Left ventricle myocardium inferior (tissue), 1 donor: ENCODE measurements at regions not wholly inside any gene's neighbourhood (a gene's known extent, or its start where the extent isn't known, plus 50 kb on each side); places are given as distances from the start of the nearest gene placed in this dataset.

Experiments used
- DNase-seq: peaks from one replicate; pipeline ENCODE4 v3.0.0-alpha.2; 2020
- H3K27ac ChIP-seq: fragments of 200-600 bp; replicated peaks from 2 replicates; pipeline ENCODE4 v1.8.0; 2021
- H3K27me3 ChIP-seq: fragments of 200-600 bp; 2 replicates; pipeline ENCODE4 v1.8.0; 2021; ENCODE audit warnings: low read depth
- H3K36me3 ChIP-seq: fragments of 200-600 bp; 2 replicates; pipeline ENCODE4 v1.8.0; 2021
- H3K4me1 ChIP-seq: fragments of 200-600 bp; 2 replicates; pipeline ENCODE4 v1.8.0; 2021
- H3K4me3 ChIP-seq: fragments of 200-600 bp; 2 replicates; pipeline ENCODE4 v1.8.0; 2021; ENCODE audit warnings: mild to moderate bottlenecking, moderate library complexity
- H3K9me3 ChIP-seq: fragments of 200-600 bp; replicated peaks from 2 replicates; pipeline ENCODE4 v1.8.0; 2021
- intact Hi-C: fragments of 100-400 bp; cut with micrococcal nuclease; formaldehyde crosslinking; loops from one replicate; pipeline ENCODE4 v1.11.0; 2022
- TF ChIP-seq, protein P1 (sequence below): fragments of 200-600 bp; IDR thresholded peaks from 2 replicates; pipeline ENCODE4 v1.8.0; 2021; ENCODE audit warnings: antibody characterized with exemption, mild to moderate bottlenecking, borderline replicate concordance
- donor health status: DM: no; HTN: yes; CAD: no; lungs with severe emphysema.

- H3K27ac ChIP-seq: no peak overlapping the region
- no peaks in the 10 kb centered on the region for H3K9me3 ChIP-seq
- H3K4me3 ChIP-seq: no peak overlapping the region
- no peaks in the 10 kb centered on the region for H3K4me1 ChIP-seq
- DNase-seq: no peak
- TF ChIP-seq, protein P1, sequence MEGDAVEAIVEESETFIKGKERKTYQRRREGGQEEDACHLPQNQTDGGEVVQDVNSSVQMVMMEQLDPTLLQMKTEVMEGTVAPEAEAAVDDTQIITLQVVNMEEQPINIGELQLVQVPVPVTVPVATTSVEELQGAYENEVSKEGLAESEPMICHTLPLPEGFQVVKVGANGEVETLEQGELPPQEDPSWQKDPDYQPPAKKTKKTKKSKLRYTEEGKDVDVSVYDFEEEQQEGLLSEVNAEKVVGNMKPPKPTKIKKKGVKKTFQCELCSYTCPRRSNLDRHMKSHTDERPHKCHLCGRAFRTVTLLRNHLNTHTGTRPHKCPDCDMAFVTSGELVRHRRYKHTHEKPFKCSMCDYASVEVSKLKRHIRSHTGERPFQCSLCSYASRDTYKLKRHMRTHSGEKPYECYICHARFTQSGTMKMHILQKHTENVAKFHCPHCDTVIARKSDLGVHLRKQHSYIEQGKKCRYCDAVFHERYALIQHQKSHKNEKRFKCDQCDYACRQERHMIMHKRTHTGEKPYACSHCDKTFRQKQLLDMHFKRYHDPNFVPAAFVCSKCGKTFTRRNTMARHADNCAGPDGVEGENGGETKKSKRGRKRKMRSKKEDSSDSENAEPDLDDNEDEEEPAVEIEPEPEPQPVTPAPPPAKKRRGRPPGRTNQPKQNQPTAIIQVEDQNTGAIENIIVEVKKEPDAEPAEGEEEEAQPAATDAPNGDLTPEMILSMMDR: no peak
- H3K36me3 ChIP-seq: no peaks in the 10 kb centered on the region
- H3K27me3 ChIP-seq: no peaks in the 10 kb centered on the region
- intact Hi-C loops: no loop called here
Measured at GRCh38 chr7:20980232-20980631, 193.5 kb upstream of the SP8 start.

- no peaks in the 10 kb centered on the region for H3K27me3 ChIP-seq
- no peaks in the 10 kb centered on the region for H3K9me3 ChIP-seq
- intact Hi-C loops: no loop called here
- TF ChIP-seq, protein P1: no peak
- no peak overlapping the region for H3K4me3 ChIP-seq
- no peak for DNase-seq
- H3K27ac ChIP-seq: no peak overlapping the region
- H3K4me1 ChIP-seq: no peaks in the 10 kb centered on the region
- no peaks in the 10 kb centered on the region for H3K36me3 ChIP-seq
Measured at GRCh38 chr7:20980668-20981264, 194.1 kb upstream of the SP8 start.

GRCh38 chr7:20988340-20988739 lies 201.7 kb upstream of the SP8 start:
- DNase-seq: no peak
- no peaks in the 10 kb centered on the region for H3K4me1 ChIP-seq
- H3K27me3 ChIP-seq: no peaks in the 10 kb centered on the region
- no peak overlapping the region for H3K27ac ChIP-seq
- H3K9me3 ChIP-seq: peaks cover 13% of the 10 kb centered on the region
- H3K4me3 ChIP-seq: no peak overlapping the region
- no peaks in the 10 kb centered on the region for H3K36me3 ChIP-seq
- intact Hi-C loops: no loop called here
- TF ChIP-seq, protein P1: no peak

- no peak for DNase-seq
- Histone ChIP-seq H3K27me3 (no peaks in the 10 kb centered on the region), H3K36me3 (no peaks in the 10 kb centered on the region), H3K4me3 (no peak overlapping the region), H3K4me1 (no peaks in the 10 kb centered on the region), H3K9me3 (peaks cover 34% of the 10 kb centered on the region), H3K27ac (no peak overlapping the region)
- TF ChIP-seq, protein P1: no peak
- intact Hi-C loops: no loop called here
Measured at GRCh38 chr7:20991544-20991943, 204.9 kb upstream of the SP8 start.

GRCh38 chr7:20993693-20994092 lies 207.0 kb upstream of the SP8 start:
- TF ChIP-seq, protein P1: no peak
- no peaks in the 10 kb centered on the region for H3K36me3 ChIP-seq
- no peak overlapping the region for H3K4me3 ChIP-seq
- DNase-seq: no peak
- H3K9me3 ChIP-seq: peaks cover 34% of the 10 kb centered on the region
- no peak overlapping the region for H3K27ac ChIP-seq
- H3K4me1 ChIP-seq: no peaks in the 10 kb centered on the region
- intact Hi-C loops: no loop called here
- H3K27me3 ChIP-seq: no peaks in the 10 kb centered on the region
